GM18868 (cell line): ENCODE measurements at regions not wholly inside any gene's neighbourhood (a gene's known extent, or its start where the extent isn't known, plus 50 kb on each side); places are given as distances from the start of the nearest gene placed in this dataset.
"Not testable (repeated sequence)": the region's sequence is repeated elsewhere in the genome, so short reads cannot be mapped to it uniquely, and the experiment has no call there.

ENCODE experiments used
- ATAC-seq: cut with Tn5 transposase; IDR thresholded peaks from one replicate; pipeline ENCODE4 v1.9.1; 2021; ENCODE audit warnings: mild to moderate bottlenecking, moderate library complexity; ENCODE audit not compliant: unreplicated experiment

DNA sequence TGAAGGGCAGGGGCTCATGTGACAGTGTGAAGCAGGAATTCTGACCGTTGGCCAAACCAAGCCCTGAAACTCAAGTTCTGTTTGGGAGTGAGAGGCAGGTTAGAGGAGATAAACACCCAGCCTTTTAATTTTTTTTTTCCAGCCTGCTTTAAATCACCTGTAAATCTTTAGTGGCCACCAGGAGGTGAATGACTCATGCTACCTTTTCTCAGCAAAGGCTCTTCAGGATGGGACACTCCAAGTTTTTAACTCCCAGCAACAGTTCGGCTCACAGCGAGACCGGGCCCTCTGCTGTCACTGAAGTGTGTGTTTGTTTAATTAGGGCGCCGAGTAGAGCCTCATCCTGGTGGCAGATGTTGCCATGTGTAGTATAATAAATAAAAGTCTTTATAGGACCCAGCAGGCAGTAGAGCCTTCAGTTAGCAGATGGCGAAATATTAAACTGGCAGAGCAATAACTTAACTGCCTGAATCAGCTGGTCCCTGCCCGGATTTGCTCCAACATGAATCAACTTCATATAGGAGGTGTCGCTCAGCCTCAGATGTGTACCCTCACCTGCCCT lies 180.3 kb downstream of the NPIPA7 start:
- not testable (repeated sequence) for ATAC-seq

DNA sequence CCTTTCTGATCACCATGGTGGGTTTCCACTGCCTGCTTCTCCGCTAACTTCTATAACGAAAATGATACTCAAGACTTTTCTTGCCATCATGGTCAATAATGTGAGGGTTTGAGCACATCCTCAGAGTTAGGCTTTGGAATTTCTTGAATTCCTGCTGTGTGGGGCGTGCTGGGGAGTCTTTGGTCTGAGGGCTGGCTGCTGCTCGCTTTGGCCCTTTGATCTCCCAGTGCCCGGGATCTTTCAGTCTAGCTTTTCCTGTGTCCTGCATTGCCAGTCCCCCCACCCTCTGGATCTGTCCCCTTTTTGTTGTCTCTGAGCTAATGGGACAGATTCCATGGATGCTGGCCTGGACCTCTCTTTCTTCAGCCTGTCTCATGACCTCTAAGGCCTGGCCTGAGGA lies 182.6 kb downstream of the NPIPA7 start:
- not testable (repeated sequence) for ATAC-seq

DNA sequence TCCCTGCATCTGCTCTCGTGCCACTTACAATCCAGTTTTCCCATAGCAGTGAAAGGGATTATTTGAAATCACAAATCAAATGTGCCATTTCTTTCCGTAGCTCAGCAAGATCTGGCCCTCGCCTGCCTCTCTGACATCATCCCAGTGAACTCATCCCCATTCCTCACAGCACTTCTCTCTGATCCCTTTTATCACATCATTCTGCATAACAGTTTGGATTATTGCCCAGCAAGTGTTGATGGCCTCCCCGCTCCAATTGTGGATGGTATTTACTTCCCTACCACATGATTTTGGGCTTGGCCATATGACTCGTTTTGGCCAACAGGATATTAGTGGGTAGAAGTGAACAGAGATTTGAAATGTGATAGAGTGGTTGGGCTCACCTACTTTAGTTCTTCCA lies 185.0 kb downstream of the NPIPA7 start:
- ATAC-seq = not testable (repeated sequence)

DNA sequence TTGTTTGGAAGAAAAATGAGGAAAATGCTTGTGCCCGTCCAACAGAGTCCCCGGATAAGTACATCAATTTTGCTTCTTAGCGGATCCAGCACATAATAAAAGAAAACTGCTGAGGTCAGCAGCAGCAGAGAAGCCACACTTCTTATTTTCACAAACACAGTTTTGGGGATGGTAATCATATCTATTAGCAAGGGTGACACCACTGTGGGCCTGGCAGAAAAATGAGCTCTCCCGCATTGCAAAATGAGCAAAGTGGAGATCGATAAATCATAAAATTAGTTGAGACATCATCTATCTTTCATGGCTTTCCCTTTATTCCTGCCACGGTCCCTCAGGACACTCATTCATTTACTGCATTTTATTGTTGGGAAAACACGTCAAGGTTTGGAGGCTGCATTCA lies 186.4 kb downstream of the NPIPA7 start:
- not testable (repeated sequence) for ATAC-seq

DNA sequence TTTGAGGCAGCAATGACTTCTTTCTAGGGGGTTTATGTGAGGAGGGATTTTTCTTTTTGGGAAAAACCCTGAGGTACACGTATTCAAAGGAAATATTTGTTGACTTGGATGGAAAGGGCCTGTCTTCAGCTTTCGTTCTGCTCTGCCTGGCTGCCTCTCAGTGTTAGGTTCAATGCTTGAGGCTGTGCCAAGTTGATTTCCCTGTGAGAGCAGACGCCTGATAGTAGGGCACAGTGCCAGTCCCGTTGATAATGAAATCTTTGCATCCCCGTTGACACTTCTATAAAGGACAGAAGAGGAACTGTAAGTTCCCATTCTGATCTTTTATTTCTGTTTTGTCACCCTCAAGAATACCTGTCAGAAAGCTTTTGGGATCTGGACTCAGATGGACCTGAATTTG lies 191.1 kb downstream of the NPIPA7 start:
- not testable (repeated sequence) for ATAC-seq

DNA sequence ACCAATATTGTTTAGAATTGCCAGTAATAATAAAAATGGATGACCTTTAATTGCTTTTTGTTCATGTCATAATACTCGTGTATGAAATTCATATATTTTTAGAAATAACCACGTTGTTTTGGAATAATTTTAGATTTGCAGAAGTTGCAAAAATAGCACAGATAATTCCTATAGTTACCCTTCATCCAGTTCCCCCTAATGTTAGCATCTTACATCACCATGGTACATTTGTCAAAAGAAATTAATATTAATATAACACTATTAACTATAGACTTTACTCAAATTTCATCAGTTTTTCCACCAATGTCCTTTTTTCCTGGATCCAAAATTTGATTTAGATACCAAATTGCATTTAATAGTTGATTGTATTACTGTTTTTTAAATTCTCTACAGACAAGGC lies 191.9 kb downstream of the NPIPA7 start:
- not testable (repeated sequence) for ATAC-seq

DNA sequence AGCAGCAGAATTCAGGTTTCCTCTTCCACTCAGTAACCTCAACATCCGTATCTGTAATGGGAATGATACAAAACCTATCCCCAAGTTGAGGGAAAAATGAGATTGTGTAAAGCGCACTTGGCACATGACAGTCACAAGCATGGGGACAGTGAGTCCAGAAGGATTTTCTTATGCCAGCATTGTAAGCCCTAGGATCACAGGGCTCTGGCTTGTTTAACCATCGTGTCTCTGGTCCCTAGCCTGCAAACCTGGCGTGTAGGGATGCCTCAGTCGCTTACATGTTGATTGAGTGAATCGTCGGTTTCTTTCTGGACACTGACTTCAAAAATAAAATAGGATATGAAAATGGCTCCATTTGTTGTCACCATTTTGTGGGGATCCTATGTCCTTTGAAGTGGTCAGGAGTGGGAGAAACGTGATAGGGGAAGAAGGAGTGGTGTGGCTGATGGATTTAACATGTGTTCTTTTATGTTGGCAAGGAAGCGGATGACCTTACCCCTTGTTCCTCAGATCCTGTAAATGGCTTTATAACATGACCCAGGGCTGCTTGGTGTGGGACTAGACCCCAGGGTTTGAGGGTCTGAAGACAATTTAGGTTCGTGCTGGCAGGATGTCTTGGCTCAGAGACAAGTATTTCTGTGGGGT lies 193.3 kb downstream of the NPIPA7 start:
- not testable (repeated sequence) for ATAC-seq

DNA sequence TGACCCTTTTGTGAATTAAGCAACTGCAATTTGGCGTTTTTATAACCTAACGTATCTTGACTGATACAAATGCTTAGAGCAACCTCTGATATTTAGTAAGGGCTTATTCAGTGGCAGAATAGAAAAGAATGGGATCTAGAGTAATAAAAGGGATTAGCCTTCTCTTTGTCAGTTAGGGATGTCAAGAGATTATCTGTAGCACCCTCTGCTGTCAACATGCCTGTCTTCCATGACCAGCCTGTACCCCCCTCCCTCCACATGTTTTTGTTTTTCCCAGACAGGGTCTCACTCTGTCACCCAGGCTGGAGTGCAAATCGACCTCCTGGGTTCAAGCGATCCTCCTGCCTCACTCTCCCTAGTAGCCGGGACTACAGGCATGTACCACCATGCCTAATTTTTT lies 198.1 kb downstream of the NPIPA7 start:
- ATAC-seq = not testable (repeated sequence)

DNA sequence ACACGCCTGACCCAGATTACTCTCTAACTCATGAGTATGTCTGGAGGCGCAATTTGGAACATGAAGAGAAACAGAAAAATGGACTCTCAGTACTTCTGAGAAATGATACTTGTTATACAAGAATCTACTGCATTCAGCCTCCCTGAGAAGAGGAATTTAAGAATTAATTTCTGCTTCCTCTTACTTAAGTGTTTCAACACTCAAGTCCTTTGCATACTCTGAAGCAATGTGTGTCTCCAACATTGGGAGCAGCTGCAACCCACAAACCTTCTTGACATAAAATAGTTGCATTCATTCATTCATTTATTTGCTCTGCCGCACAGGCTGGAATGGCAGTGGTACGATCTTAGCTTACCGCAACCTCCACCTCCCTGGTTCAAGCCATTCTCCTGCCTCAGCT lies 199.8 kb downstream of the NPIPA7 start:
- ATAC-seq = no peak

DNA sequence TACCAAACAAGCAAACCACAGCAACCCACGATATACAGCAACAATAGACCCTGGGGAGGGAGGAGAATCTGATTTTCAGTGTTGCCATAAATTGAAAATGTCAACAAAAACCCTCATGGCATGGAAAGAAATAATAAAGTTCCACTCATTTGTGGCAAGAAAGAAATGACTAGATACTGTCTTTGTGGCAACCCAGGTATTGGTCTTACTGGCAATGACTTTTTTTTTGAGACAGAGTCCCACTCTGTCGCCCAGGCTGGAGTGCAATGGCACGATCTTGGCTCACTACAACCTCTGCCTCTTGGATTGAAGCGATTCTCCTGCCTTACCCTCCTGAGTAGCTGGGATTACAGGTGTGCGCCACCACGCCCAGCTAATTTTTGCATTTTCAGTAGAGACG lies 204.0 kb downstream of the NPIPA7 start:
- ATAC-seq = not testable (repeated sequence)

DNA sequence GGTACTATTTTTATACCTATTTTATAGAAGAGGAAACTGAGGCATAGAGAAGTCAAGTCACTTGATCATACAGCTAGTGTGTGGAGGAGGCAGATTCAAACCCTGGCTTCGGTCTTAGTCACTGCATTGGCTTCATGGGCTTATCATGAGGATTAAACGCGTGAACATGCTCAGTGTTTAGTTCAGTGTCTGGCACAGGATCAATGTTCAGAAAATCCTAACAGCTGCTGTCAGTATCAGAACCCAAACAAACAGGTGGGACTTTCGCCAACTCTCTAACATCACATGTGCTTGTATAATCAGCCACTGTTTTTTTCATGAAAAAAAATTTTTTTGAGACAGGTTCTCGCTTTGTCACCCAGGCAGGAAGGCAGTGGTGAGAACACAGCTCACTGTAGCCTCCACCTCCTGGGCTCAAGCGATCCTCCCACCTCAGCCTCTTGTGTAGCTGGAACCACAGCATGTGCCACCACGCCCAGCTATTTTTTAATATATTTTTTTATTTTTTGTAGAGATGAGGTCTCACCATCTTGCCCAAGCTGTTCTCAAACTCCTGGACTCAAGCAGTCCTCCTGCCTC lies 207.2 kb downstream of the NPIPA7 start:
- ATAC-seq = not testable (repeated sequence)

DNA sequence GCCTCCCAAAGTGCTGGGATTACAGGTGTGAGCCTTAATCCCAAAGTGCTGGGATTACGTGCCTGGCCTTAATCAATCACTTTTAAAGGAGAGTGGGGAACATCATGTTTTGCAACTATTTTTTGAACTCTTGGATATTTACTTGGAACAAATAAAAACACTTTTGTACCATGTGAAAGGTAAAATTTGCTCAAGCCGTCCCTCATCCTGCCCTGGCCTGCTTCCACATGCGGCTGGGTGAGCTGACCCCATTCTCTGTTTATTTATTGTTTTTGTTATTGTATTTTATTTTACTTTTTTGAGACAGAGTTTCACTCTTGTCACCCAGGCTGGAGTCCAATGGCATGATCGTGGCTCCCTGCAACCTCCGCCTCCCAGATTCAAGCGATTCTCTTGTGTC lies 208.0 kb downstream of the NPIPA7 start:
- not testable (repeated sequence) for ATAC-seq

DNA sequence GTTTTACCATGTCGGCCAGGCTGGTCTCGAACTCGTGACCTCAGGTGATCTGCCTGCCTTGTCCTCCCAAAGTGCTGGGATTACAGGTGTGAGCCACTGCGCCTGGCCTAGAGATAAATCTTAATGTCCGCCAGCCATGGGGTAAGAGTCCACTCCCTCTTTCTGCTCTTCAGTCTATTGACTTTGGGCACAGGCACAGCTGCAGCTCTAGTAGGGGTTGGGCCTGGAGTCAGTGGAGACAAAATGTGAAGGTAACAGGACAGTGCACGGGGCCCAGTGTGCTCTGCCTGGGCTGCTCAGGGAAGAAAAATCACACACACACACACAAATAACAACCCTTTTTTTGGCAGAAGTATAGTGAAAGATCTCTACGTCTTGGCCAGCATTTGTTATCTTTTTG lies 209.5 kb downstream of the NPIPA7 start:
- not testable (repeated sequence) for ATAC-seq

DNA sequence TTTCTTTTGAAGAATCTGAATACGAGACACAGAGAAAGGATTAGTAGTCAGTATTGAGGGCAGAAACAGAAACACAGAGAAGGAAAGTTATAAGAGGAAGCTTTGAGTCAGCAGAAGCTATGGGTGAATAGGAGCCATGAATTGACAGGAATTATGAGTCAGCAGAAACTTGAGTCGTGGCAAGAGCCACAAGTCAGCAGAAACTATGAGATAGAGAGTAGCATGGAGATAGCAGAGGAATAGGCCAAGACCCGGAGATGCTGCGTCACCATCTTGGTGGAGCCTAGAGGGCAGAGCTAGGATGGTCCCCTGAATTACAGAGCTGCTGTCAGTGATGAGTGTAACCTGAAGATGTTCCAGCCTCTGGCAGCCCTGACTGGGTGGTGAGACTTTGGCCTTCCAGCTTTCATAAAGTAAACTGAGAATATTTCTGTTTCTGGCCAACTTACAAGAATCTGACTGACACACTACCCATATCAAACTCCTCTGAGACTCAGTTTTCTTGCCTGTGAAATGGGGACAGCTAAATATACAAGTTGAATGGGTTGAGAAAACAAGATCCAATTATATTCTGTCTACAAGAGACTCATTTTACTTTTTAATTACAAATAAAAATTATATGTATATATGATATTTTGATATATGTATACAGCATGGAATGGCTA lies 211.8 kb downstream of the NPIPA7 start:
- peak; percentile 54 for ATAC-seq

DNA sequence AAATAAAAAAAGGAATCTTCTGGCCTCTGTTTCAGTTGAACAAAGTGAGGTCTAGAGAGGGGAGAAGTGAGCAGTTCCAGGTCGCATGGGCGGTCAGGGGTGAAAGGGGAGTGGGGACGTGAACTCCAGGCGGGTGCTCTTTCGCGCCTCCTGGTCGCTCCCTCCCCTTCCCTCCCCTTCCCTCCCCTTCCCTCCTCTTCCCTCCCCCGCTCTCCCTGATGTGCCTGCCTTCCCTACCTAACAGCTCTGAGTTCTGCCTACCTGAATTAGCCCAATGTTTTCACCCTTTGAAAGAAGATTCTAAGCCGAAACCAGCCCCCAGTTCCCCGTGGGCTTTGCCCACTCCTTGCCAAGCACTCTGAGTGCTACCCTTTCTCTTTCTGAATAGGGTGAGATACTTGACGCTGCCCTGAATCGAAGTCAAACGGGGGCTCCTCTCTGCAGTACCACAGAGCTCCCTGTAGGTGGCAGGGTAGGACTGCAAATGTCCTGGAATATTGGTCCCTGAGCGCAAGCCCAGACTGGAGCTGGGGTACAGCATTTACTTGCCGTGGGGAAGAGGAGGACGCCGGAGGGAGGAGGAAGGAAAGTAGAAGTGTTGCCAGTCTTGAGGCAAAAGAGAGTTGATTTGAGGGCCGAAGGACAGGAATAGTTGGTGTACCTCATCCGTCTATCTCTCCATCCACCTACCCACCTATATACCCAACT lies 214.4 kb downstream of the NPIPA7 start:
- ATAC-seq = peak; percentile 51

DNA sequence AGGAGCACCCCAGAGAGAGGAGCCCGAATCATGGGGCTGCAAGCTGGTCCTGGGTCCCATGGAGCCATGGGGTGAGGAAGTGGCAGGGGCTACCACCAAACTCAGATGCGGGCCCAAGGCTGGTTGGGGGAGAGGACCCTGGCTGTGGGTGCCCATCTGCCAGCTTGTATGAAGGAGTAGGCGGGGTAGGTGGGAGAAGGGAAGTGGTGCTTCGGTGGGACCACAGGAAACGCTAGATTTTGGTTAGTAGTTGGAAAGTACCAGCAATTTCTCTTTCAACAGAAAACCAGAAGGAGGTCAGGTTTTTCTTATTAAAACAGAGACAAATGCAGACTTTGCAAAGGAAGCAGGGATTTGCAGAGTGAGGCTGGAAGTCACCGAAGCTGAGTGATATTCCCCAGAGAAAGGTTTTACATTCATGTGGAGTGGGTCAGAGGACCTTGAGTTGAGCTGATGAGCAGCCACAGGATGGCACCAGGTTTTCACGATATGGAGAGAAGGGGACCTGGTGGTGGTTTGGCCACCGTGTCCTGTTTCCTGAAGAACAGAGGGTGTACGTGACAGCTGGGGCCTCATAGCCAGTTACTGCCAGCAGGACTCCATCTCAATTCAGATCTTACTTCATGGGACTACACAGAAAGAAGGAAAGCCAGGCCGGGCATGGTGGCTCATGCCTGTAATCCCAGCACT lies 216.2 kb downstream of the NPIPA7 start:
- peak; percentile 53 for ATAC-seq

DNA sequence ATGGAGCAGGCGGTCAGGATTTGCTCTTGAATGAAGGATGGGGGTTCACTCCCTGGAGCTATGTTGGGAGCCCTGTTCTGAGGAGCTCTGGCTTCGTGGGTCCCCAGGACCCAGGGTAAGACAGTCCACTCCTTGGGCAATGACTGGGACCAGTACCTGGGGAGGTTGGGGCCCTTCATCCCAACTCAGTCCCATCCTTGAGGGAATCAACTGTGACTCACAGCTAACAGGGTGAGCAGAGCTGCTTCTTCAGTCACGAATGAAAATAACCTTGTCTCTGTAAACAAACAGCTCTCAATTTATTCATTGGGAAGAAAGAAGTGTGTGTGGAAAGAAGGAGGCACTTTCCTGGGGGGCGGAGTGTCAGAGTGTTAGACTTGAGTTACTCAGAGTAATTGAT lies 222.3 kb downstream of the NPIPA7 start:
- not testable (repeated sequence) for ATAC-seq

DNA sequence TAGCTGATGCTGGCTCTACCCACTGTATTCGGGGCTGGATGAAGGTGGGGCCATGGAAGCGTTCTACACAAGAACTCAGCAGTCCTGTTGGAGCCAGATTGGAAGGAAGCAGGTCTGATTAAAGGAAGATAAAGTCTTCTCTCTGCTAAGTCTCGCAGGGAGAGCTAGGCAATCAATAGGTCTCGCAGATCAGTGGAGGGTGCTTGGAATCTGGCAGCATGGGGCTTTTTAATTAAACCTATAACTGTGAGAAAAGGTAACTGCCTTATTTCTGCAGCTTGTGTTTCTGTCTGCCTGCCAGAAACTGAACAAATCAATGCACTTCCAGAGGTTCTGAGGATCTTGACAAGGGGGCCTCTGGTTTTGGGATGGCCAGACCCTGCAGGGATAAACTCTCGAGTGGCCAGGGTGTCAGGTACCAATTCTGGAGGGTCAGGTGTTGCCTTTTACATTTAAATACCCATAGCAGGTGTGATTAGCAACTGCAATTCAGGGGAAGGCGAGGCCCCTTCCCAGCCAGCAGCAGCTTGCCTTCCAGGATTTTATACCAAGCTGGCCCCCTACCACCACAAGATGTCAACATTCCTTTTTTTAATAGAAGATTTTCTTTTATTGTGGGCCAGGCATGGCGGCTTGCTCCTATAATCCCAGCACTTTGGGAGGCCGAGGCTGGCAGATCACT lies 228.6 kb downstream of the NPIPA7 start:
- not testable (repeated sequence) for ATAC-seq

DNA sequence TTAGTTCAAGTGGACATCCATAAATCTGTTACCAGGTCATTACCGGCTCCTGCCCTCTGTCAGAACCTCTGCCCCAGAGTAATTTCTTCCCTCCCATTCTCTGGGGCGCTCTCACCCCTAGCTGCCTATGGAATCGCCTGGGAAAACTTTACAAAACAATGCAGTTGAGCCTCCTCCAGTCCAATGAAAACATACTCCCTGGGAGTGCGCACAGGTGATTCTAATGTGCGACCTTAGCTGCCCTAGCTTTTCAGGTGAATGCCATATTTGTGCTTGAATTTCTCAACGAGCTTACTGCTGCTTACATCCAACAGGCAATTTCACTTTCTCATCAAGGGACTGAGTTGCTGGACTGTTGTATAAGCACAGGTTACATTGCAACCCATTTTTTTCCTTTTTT lies 230.7 kb downstream of the NPIPA7 start:
- ATAC-seq = not testable (repeated sequence)

DNA sequence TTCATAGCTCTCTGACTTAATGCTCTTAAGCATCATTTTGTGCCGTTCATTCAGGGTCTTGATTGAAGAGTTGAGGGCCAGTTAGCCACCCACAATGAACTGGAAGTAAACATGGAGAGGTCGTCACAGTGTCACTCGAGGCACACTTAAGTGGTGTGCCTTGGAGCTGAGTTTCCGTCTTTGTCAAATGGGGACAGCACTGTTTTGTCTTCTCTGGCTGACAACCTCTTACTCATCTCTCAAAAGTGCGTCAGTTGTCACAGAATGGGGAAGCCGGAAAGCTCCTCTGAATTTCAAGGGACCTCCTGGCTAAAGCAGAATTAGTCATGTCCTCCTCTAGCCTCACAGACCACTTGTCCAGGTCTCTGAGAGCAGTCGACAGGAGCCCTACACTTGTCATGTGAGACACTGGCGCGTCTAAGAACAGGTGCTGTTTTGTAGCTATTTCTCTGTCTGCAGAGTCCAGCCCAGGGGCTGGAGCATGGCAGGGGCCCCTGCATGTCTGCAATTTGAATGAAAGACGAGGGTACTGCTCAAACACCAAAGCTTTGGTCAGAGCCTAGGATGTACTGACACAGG lies 231.5 kb downstream of the NPIPA7 start:
- not testable (repeated sequence) for ATAC-seq
